CD1c-positive myeloid dendritic cell (primary cell): ENCODE measurements at regions not wholly inside any gene's neighbourhood (a gene's known extent, or its start where the extent isn't known, plus 50 kb on each side); places are given as distances from the start of the nearest gene placed in this dataset.

Experiments
- DNase-seq: peaks from one replicate; pipeline ENCODE4 v3.0.0-alpha.2; 2016; ENCODE audit errors: extremely low spot score

- no peak for DNase-seq
Observed at GRCh38 chr2:18651842-18652774, 62.7 kb upstream of the NT5C1B start.

GRCh38 chr2:18650221-18650620 lies 60.9 kb upstream of the NT5C1B start:
- no peak for DNase-seq

- no peak for DNase-seq
Observed at GRCh38 chr2:18649502-18650135, 60.2 kb upstream of the NT5C1B start.

- DNase-seq = no peak
Observed at GRCh38 chr2:18648161-18648560, 58.8 kb upstream of the NT5C1B start.

- no peak for DNase-seq
Observed at GRCh38 chr2:18647731-18648130, 58.4 kb upstream of the NT5C1B start.

GRCh38 chr2:18645315-18645714 lies 55.9 kb upstream of the NT5C1B start:
- no peak for DNase-seq

- no peak for DNase-seq
Observed at GRCh38 chr2:18644115-18644462, 54.7 kb upstream of the NT5C1B start.

GRCh38 chr2:18643326-18644114 lies 54.2 kb upstream of the NT5C1B start:
- no peak for DNase-seq

- no peak for DNase-seq
Observed at GRCh38 chr2:18641823-18642222, 52.5 kb upstream of the NT5C1B start.

GRCh38 chr2:18639756-18640453 lies 50.5 kb upstream of the NT5C1B start:
- no peak for DNase-seq
